ENCODE measurements at regions not wholly inside any gene's neighbourhood (a gene's known extent, or its start where the extent isn't known, plus 50 kb on each side); places are given as distances from the start of the nearest gene placed in this dataset.
"Not testable (repeated sequence)": the region's sequence is repeated elsewhere in the genome, so short reads cannot be mapped to it uniquely, and the experiment has no call there.

- WGBS, 2 donors (ENCODE audit: low coverage in 1 of 2), result 88 to 89% methylated on average over 3 of the region's 3 CpGs
- Histone ChIP-seq H3K36me3 (no peaks in the 10 kb centered on the region), H3K9me3 (no peaks in the 10 kb centered on the region), H3K27ac (no peak overlapping the region), H3K4me3 (no peak overlapping the region), H3K4me1 (no peaks in the 10 kb centered on the region), H3K27me3 (no peaks in the 10 kb centered on the region)
- no peak for DNase-seq
- intact Hi-C loops (cut with DNase I; ENCODE audit: low total_unique reads), result no loop called here
- in situ Hi-C loops (cut with MboI; ENCODE audit: low pct_ligation_motif_present in 1 of 4, low pct_unique_long_range_greater_than_20kb in 1 of 4, low sequenced_read_pairs in 3 of 4), result no loop called here
- TF ChIP-seq CTCF (IDR thresholded peaks at IDR 0.05) (no peak), EP300 (IDR thresholded peaks at IDR 0.05; ENCODE audit: low read depth) (no peak), POLR2A (IDR thresholded peaks at IDR 0.05) (no peak), POLR2AphosphoS5 (IDR thresholded peaks at IDR 0.05) (no peak)
Measured at GRCh38 chr13:88263808-88264207, 592.6 kb downstream of the SLITRK5 start.

- no peak overlapping the region for H3K27ac ChIP-seq
- intact Hi-C loops (cut with DNase I; ENCODE audit: low total_unique reads), result no loop called here
- DNase-seq, result no peak
- no peaks in the 10 kb centered on the region for H3K27me3 ChIP-seq
- no peak overlapping the region for H3K4me3 ChIP-seq
- TF ChIP-seq POLR2A (IDR thresholded peaks at IDR 0.05), result no peak
- TF ChIP-seq CTCF (IDR thresholded peaks at IDR 0.05), result no peak
- TF ChIP-seq POLR2AphosphoS5 (IDR thresholded peaks at IDR 0.05), result no peak
- no peak for TF ChIP-seq EP300 (IDR thresholded peaks at IDR 0.05; ENCODE audit: low read depth)
- WGBS, 2 donors (ENCODE audit: low coverage in 1 of 2), result 58 to 82% methylated on average over 2 to 3 of the region's 3 CpGs
- H3K36me3 ChIP-seq, result no peaks in the 10 kb centered on the region
- in situ Hi-C loops (cut with MboI; ENCODE audit: low pct_ligation_motif_present in 1 of 4, low pct_unique_long_range_greater_than_20kb in 1 of 4, low sequenced_read_pairs in 3 of 4), result no loop called here
- H3K9me3 ChIP-seq, result no peaks in the 10 kb centered on the region
- H3K4me1 ChIP-seq, result no peaks in the 10 kb centered on the region
Measured at GRCh38 chr13:88281841-88282240, 610.7 kb downstream of the SLITRK5 start.

GRCh38 chr13:88285329-88285728 lies 614.2 kb downstream of the SLITRK5 start:
- Histone ChIP-seq H3K27me3 (no peaks in the 10 kb centered on the region), H3K4me3 (no peak overlapping the region), H3K9me3 (no peaks in the 10 kb centered on the region), H3K36me3 (no peaks in the 10 kb centered on the region), H3K4me1 (no peaks in the 10 kb centered on the region), H3K27ac (no peak overlapping the region)
- no peak for TF ChIP-seq CTCF (IDR thresholded peaks at IDR 0.05)
- DNase-seq, result no peak
- intact Hi-C loops (cut with DNase I; ENCODE audit: low total_unique reads), result no loop called here
- WGBS, 2 donors (ENCODE audit: low coverage in 1 of 2), result 87 to 89% methylated on average over 4 of the region's 4 CpGs
- in situ Hi-C loops (cut with MboI; ENCODE audit: low pct_ligation_motif_present in 1 of 4, low pct_unique_long_range_greater_than_20kb in 1 of 4, low sequenced_read_pairs in 3 of 4), result no loop called here

- Histone ChIP-seq H3K9me3 (no peaks in the 10 kb centered on the region), H3K36me3 (no peaks in the 10 kb centered on the region), H3K4me3 (no peak overlapping the region), H3K27me3 (no peaks in the 10 kb centered on the region), H3K4me1 (no peaks in the 10 kb centered on the region), H3K27ac (no peak overlapping the region)
- TF ChIP-seq EP300 (IDR thresholded peaks at IDR 0.05; ENCODE audit: low read depth) (no peak), POLR2A (IDR thresholded peaks at IDR 0.05) (no peak), POLR2AphosphoS5 (IDR thresholded peaks at IDR 0.05) (no peak), CTCF (IDR thresholded peaks at IDR 0.05) (no peak)
- no peak for DNase-seq
- intact Hi-C loops (cut with DNase I; ENCODE audit: low total_unique reads) (no loop called here), in situ Hi-C loops (cut with MboI; ENCODE audit: low pct_ligation_motif_present in 1 of 4, low pct_unique_long_range_greater_than_20kb in 1 of 4, low sequenced_read_pairs in 3 of 4) (no loop called here)
- 82 to 86% methylated on average over 1 of the region's 1 CpG for WGBS, 2 donors (ENCODE audit: low coverage in 1 of 2)
Measured at GRCh38 chr13:88288326-88288725, 617.2 kb downstream of the SLITRK5 start.

GRCh38 chr13:88291731-88292130 lies 620.6 kb downstream of the SLITRK5 start:
- DNase-seq; in situ Hi-C loops (cut with MboI; ENCODE audit: low pct_ligation_motif_present in 1 of 4, low pct_unique_long_range_greater_than_20kb in 1 of 4, low sequenced_read_pairs in 3 of 4); H3K4me3 ChIP-seq; intact Hi-C loops (cut with DNase I; ENCODE audit: low total_unique reads); H3K36me3 ChIP-seq; H3K4me1 ChIP-seq; H3K9me3 ChIP-seq; H3K27me3 ChIP-seq; H3K27ac ChIP-seq: not testable (repeated sequence)
- WGBS, 2 donors (ENCODE audit: low coverage in 1 of 2), result 93 to 100% methylated on average over 1 to 21 of the region's 26 CpGs
